Middle frontal gyrus (tissue), 1 donor: ENCODE measurements at regions not wholly inside any gene's neighbourhood (a gene's known extent, or its start where the extent isn't known, plus 50 kb on each side); places are given as distances from the start of the nearest gene placed in this dataset.
"Not testable (repeated sequence)": the region's sequence is repeated elsewhere in the genome, so short reads cannot be mapped to it uniquely, and the experiment has no call there.

Source experiments
- DNase-seq: peaks from one replicate; pipeline ENCODE4 v3.0.0-alpha.2; 2015; ENCODE audit warnings: low spot score; ENCODE audit errors: extremely low spot score

- DNase-seq, result no peak
Measured at GRCh38 chr12:28059668-28060067, 87.1 kb upstream of the PTHLH start.

- DNase-seq, result peak; percentile 19
Measured at GRCh38 chr12:28060871-28061270, 88.3 kb upstream of the PTHLH start.

GRCh38 chr12:28063355-28063880 lies 90.9 kb upstream of the PTHLH start:
- no peak for DNase-seq

- no peak for DNase-seq
Measured at GRCh38 chr12:28065374-28065773, 92.8 kb upstream of the PTHLH start.

- DNase-seq, result no peak
Measured at GRCh38 chr12:28065889-28066630, 93.5 kb upstream of the PTHLH start.

GRCh38 chr12:28066879-28067278 lies 94.3 kb upstream of the PTHLH start:
- DNase-seq, result no peak

- DNase-seq, result no peak
Measured at GRCh38 chr12:28068467-28068866, 95.9 kb upstream of the PTHLH start.

- no peak for DNase-seq
Measured at GRCh38 chr12:28079539-28079938, 107.0 kb upstream of the PTHLH start.

- DNase-seq, result no peak
Measured at GRCh38 chr12:28082096-28082495, 108.2 kb upstream of the CCDC91 start.

GRCh38 chr12:28083840-28084678 lies 106.2 kb upstream of the CCDC91 start:
- DNase-seq, result no peak

- DNase-seq, result no peak
Measured at GRCh38 chr12:28086521-28087155, 103.6 kb upstream of the CCDC91 start.

GRCh38 chr12:28088566-28089272 lies 101.5 kb upstream of the CCDC91 start:
- DNase-seq, result no peak

GRCh38 chr12:28089338-28089737 lies 100.9 kb upstream of the CCDC91 start:
- DNase-seq, result no peak

GRCh38 chr12:28090835-28091234 lies 99.4 kb upstream of the CCDC91 start:
- no peak for DNase-seq

GRCh38 chr12:28092396-28092795 lies 97.9 kb upstream of the CCDC91 start:
- no peak for DNase-seq

GRCh38 chr12:28096649-28097048 lies 93.6 kb upstream of the CCDC91 start:
- DNase-seq, result no peak

GRCh38 chr12:28097221-28097620 lies 93.0 kb upstream of the CCDC91 start:
- DNase-seq, result no peak

GRCh38 chr12:28099245-28099644 lies 91.0 kb upstream of the CCDC91 start:
- DNase-seq, result not testable (repeated sequence)

- no peak for DNase-seq
Measured at GRCh38 chr12:28099871-28100270, 90.4 kb upstream of the CCDC91 start.

GRCh38 chr12:28100717-28101116 lies 89.5 kb upstream of the CCDC91 start:
- DNase-seq, result no peak

- no peak for DNase-seq
Measured at GRCh38 chr12:28104316-28104715, 85.9 kb upstream of the CCDC91 start.
